SIG-M5 treated with dmso at 0.1 percent for 504 hours (cell line): ENCODE measurements at regions not wholly inside any gene's neighbourhood (a gene's known extent, or its start where the extent isn't known, plus 50 kb on each side); places are given as distances from the start of the nearest gene placed in this dataset.

Experiments
- DNase-seq: peaks from one replicate; lab custom pipeline; 2025; ENCODE audit not compliant: unreplicated experiment; lab: John Stamatoyannopoulos, UW

GRCh38 chr11:105201166-105201565, 61.6 kb upstream of the CARD18 start:
- no peak for DNase-seq

GRCh38 chr11:105197071-105197815, 57.7 kb upstream of the CARD18 start:
- no peak for DNase-seq

GRCh38 chr11:105193260-105193659, 53.7 kb upstream of the CARD18 start:
- no peak for DNase-seq

GRCh38 chr11:105192115-105192514, 52.5 kb upstream of the CARD18 start:
- DNase-seq, result no peak

GRCh38 chr11:105189581-105189980, 50.0 kb upstream of the CARD18 start:
- peak; percentile 59 for DNase-seq
